Suprapubic skin (tissue), 3 donors: ENCODE measurements at regions not wholly inside any gene's neighbourhood (a gene's known extent, or its start where the extent isn't known, plus 50 kb on each side); places are given as distances from the start of the nearest gene placed in this dataset.

ENCODE experiments used
- CTCF ChIP-seq, 2 donors: fragments of 200-600 bp in 1 of 2; fragments of 450-650 bp in 1 of 2; sonication (generic) in 1 of 2; IDR thresholded peaks; one replicate each; pipeline ENCODE4 v1.5.1; 2016 to 2019; ENCODE audit warnings: antibody characterized with exemption in 2 of 2, mild to moderate bottlenecking in 1 of 2, moderate library complexity in 1 of 2
- POLR2A ChIP-seq, 2 donors: fragments of 450-650 bp; IDR thresholded peaks; one replicate each; pipeline ENCODE4 v1.6.1; 2017; ENCODE audit warnings: antibody characterized with exemption in 2 of 2, mild to moderate bottlenecking in 2 of 2, moderate library complexity in 2 of 2

- no peak for TF ChIP-seq CTCF (IDR thresholded peaks at IDR 0.05)
- TF ChIP-seq POLR2A (IDR thresholded peaks at IDR 0.05): no peak
Measured at GRCh38 chr4:107363125-107363524, 327.0 kb upstream of the DKK2 start.
